ENCODE measurements at regions not wholly inside any gene's neighbourhood (a gene's known extent, or its start where the extent isn't known, plus 50 kb on each side); places are given as distances from the start of the nearest gene placed in this dataset.

DNA sequence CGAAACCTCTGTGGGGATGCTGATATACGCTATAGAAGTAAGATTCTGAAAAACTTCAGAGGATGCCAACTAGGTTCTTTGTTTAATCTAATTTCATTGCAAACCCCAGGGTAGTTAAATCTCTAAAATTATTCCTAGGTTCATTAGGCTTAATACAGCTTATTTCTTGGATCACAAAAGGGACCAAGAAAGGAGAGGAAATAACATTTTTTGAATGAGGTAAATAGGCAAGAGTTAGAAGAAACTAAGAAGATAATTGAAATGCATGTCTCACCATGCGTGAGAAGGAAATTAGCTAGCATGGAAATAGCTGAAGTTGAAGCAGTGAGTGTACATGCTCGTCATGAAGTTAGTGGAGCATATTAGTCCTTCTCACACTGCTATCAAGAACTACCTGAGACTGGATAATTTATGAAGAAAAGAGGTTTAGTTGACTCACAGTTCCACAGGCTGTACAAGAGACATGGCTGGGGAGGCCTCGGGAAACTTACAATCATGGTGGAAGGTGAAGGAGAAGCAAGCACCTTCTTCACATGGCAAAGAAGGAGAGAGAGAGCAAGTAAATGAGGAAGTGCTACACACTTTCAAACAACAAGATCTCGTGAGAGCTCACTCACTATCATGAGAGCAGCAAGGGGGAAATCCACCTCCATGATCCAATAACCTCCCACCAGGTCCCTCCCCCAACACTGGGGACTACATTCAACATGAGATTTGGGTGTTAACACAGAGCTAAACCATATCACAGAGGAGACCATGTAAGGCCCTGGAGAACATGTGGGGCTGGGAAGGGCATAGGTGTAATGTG is 125.1 kb upstream of the OSMR start:
- no peak for DNase-seq

- DNase-seq = no peak
These were observed 122.9 kb upstream of the OSMR start for GRCh38 chr5:38722918-38723317.

GRCh38 chr5:38723426-38723825 is 122.4 kb upstream of the OSMR start:
- no peak for DNase-seq

GRCh38 chr5:38724301-38725030 is 121.3 kb upstream of the OSMR start:
- no peak for DNase-seq

GRCh38 chr5:38725371-38725865 is 120.4 kb upstream of the OSMR start:
- DNase-seq = no peak

DNA sequence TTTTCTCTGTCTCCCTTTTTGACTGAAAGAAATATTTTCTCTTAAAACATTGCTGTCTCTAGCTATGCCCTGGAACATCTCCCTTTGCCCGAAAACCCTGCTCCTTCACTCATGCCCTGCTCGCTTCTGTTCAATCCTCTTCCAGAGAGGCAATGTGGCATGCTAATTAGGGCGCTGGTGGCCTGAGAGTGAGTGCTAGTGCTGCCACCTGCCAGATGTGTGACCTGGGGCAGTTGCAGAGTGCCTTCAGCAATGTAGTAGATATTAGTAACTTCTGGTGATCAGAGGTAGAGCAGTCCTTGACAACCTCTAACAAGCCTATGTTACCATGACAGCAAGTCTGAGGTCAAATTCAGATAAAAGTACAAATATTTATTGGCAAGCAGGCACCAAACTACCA is 119.5 kb upstream of the OSMR start:
- no peak for DNase-seq

DNA sequence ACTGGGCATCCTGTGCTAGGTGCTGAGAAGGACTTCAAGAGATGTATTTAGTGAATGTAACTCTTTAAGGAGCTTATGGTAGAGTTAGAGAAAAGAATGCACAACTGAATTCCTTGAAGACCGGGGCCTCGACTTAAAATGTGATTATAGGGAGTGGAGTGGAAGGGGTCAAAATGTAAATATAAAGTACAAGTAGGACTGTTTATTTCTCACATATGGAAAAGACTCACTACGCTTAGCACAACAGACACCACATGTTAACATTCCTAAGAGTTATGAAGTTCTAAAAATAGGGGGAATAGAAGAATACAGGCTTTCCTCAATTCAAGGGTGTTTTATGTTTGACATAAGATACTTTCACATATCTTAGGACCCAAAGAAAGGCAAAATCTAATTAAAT is 117.8 kb upstream of the OSMR start:
- no peak for DNase-seq

DNA sequence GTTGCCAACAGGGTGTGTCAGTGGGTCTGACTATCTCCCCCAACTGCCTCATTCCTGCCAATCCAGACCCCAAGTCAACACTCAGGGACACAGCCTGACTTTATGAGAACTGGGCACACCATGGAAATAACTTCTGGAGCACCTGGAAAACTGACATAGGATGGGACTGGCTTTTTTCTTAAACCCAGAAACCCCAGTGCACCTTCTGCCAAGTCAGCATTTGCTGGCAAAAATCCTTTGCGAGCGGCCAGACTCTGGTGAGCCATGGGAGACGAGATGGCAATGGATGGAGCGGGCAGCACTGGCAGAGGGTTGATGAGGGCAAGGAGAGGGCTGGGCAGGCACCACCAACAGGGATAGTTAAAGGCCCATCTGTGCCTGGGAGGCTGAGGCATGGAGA is 114.4 kb upstream of the OSMR start:
- DNase-seq = no peak

GRCh38 chr5:38734353-38734752 is 111.5 kb upstream of the OSMR start:
- no peak for DNase-seq

- no peak for DNase-seq
These were observed 109.7 kb upstream of the OSMR start for GRCh38 chr5:38736089-38736488.

DNA sequence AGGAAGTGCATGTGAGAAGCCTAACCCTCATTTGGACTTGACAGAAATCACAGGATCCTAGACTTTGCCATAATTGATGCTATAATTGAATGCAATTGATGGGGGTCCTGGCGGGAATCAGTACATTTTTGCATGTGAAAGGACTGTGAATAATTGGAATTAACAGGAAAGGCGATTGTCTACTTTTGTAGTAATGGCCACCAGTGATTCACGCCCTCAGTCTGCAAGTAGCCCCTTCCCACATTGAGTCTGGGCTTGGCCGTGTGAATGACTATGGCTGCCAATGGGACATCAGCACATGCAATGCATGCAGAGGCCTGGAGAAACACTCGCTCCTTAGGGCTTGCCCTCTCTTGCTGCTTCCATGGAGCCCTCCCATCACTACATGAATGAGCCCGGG is 107.8 kb upstream of the OSMR start:
- DNase-seq = no peak

- no peak for DNase-seq
These were observed 106.7 kb upstream of the OSMR start for GRCh38 chr5:38739011-38739704.

- DNase-seq = no peak
These were observed 106.1 kb upstream of the OSMR start for GRCh38 chr5:38739705-38740045.

- DNase-seq = no peak
These were observed 103.0 kb upstream of the OSMR start for GRCh38 chr5:38742821-38743220.

- DNase-seq = no peak
These were observed 102.2 kb upstream of the OSMR start for GRCh38 chr5:38743562-38743961.

GRCh38 chr5:38745836-38746732 is 99.7 kb upstream of the OSMR start:
- no peak for DNase-seq

DNA sequence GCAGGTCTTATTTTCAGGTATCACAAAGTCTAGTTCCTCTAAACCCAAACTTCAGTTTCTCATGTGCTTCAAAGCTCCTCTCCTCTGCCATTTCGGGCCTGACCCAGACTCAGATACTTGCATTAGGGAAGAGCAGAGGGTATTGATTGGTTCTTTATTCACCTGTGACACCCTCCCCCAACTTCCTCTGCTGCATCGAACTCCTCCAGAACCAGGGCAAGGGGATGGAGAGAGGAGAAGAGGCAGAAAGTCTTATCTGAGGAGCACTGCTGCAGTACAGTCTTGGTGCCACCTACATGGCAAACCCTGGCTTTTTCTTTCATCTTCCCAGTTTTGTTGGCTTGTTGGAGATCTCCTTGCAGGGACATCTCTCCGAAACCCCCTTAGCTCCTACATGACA is 96.0 kb upstream of the OSMR start:
- no peak for DNase-seq

GRCh38 chr5:38751103-38751502 is 94.7 kb upstream of the OSMR start:
- DNase-seq = no peak

- no peak for DNase-seq
These were observed 93.7 kb upstream of the OSMR start for GRCh38 chr5:38752012-38752536.

GRCh38 chr5:38752622-38753021 is 93.2 kb upstream of the OSMR start:
- no peak for DNase-seq

- no peak for DNase-seq
These were observed 92.7 kb upstream of the OSMR start for GRCh38 chr5:38753141-38753540.

DNA sequence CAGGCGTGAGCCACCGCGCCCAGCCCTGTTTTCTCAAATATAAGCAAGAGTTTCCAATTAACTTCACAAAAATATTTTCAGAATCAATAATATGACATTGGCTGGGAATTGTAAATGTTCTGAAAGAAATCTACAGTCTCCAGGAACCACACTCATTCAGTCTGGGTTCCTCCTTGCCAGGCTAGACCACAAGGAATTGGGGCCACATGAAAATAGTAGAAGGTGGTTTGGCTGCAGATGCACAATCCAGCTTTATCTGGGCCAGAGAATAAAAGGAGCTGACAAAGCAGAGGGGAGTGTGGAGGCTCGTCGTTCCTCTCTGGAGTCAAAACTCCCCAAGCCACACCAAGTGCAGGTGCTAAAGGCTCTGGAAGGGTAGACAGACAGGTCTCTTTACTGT is 92.0 kb upstream of the OSMR start:
- no peak for DNase-seq

- DNase-seq = no peak
These were observed 90.6 kb upstream of the OSMR start for GRCh38 chr5:38755181-38755580.

All from NCI-H2171 (cell line).